ENCODE measurements at regions not wholly inside any gene's neighbourhood (a gene's known extent, or its start where the extent isn't known, plus 50 kb on each side); places are given as distances from the start of the nearest gene placed in this dataset.
A peak's percentile ranks its signal among the peaks of the same experiment; 100 is the strongest.

DNA sequence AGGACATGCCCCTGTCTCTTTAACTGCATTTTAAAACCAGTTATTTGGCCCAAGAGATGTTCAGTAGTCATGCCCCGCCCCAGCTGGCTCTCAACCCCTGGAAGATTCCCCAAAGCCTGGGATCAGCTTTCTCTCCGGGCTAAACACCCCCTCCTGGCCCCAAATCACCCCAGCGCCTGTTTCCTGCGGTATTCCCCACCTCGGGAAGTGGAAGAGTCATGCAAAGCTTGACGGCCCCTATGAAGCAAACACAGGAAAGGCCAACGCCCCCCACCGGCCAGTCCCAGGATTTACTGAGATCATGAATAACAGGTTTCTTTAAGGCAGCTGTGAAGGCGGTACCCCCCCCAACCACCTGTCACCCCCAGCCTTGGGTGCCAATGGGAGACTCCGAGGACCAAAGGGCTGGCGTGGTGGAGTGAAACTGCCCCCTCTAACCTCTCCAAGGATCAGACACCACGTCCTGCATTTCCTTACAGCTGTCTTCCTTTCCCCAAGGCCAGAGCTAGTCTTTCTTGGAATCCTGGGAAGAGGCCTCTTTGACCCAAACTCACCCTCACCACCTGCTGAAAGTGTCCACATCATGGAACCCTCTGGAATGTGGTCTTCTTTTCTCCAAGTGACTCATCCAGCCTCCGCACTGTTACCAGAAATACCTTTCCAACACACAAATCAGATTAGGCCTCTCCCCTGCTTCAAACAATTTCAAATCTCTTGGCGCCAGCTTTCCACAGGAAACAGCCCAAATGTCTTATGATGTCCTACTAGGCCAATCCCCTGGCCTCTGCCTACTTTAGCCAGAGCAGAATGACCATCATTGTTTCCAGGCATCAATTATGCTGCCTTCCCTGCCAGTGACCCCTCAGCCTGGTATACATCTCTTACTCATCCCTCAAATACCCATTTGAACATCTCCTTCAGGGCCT lies 301.5 kb downstream of the ZEB1 start:
- TF ChIP-seq, protein P1, sequence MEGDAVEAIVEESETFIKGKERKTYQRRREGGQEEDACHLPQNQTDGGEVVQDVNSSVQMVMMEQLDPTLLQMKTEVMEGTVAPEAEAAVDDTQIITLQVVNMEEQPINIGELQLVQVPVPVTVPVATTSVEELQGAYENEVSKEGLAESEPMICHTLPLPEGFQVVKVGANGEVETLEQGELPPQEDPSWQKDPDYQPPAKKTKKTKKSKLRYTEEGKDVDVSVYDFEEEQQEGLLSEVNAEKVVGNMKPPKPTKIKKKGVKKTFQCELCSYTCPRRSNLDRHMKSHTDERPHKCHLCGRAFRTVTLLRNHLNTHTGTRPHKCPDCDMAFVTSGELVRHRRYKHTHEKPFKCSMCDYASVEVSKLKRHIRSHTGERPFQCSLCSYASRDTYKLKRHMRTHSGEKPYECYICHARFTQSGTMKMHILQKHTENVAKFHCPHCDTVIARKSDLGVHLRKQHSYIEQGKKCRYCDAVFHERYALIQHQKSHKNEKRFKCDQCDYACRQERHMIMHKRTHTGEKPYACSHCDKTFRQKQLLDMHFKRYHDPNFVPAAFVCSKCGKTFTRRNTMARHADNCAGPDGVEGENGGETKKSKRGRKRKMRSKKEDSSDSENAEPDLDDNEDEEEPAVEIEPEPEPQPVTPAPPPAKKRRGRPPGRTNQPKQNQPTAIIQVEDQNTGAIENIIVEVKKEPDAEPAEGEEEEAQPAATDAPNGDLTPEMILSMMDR (conservative IDR thresholded peaks at IDR 0.05), result peak; percentile 32
- TF ChIP-seq ZFX (IDR thresholded peaks at IDR 0.05), result no peak
